ENCODE measurements at regions not wholly inside any gene's neighbourhood (a gene's known extent, or its start where the extent isn't known, plus 50 kb on each side); places are given as distances from the start of the nearest gene placed in this dataset.

DNA sequence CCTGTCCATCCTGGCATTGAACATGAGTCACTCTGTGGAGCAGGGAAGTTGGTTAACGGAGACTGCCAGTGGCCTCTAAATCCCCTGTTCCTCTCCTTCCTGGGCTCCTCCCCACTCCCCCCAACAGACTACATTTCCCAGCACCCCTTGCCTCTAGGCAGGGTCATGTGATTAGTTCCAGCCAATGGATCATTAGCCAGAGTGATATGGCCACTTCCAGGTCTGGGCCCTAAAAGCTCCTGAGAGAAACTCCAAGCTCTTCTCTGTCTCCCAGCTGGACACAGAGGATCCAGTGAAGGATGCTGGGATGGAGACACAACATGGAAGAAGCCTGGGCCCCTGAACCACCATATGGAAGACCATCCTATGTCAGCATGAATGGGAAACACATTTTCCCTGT lies 54.4 kb upstream of the RFLNA start:
- in situ Hi-C loops (cut with MboI), result no loop called here
- H2AFZ ChIP-seq, result no peak overlapping the region
- no peaks in the 10 kb centered on the region for H3K27me3 ChIP-seq (replicated peaks; ENCODE audit: insufficient read depth)
- peaks cover 18% of the 10 kb centered on the region for H3K4me1 ChIP-seq (ENCODE audit: insufficient read depth)
- H3K27ac ChIP-seq, result no peak overlapping the region
- H3K4me3 ChIP-seq, result no peak overlapping the region
- no peaks in the 10 kb centered on the region for H3K9me2 ChIP-seq (ENCODE audit: insufficient read depth)
- no peaks in the 10 kb centered on the region for H4K20me1 ChIP-seq (ENCODE audit: insufficient read depth)
- no peak overlapping the region for H3K4me2 ChIP-seq (ENCODE audit: unreplicated experiment)
- 71 to 83% methylated on average over 1 of the region's 1 CpG for WGBS, 2 experiments (ENCODE audit: low coverage in 1 of 2, low lambda C conversion rate in 2 of 2, missing lambda C conversion rate in 2 of 2)
- H3F3A ChIP-seq (ENCODE audit: insufficient read depth), result peaks cover 5% of the 10 kb centered on the region
- H3K79me2 ChIP-seq (ENCODE audit: insufficient read depth), result no peaks in the 10 kb centered on the region
- DNase-seq, result peak; percentile 10
- TF ChIP-seq EZH2 (IDR thresholded peaks at IDR 0.05; ENCODE audit: insufficient read depth, poor library complexity, severe bottlenecking), result no peak
- TF ChIP-seq EZH2phosphoT487 (IDR thresholded peaks at IDR 0.05; ENCODE audit: insufficient read depth, low read depth), result no peak
- no peak overlapping the region for H3K9ac ChIP-seq
- no peaks in the 10 kb centered on the region for H3K9me3 ChIP-seq (ENCODE audit: low read depth)
- no peaks in the 10 kb centered on the region for H3K36me3 ChIP-seq (ENCODE audit: low read depth)

DNA sequence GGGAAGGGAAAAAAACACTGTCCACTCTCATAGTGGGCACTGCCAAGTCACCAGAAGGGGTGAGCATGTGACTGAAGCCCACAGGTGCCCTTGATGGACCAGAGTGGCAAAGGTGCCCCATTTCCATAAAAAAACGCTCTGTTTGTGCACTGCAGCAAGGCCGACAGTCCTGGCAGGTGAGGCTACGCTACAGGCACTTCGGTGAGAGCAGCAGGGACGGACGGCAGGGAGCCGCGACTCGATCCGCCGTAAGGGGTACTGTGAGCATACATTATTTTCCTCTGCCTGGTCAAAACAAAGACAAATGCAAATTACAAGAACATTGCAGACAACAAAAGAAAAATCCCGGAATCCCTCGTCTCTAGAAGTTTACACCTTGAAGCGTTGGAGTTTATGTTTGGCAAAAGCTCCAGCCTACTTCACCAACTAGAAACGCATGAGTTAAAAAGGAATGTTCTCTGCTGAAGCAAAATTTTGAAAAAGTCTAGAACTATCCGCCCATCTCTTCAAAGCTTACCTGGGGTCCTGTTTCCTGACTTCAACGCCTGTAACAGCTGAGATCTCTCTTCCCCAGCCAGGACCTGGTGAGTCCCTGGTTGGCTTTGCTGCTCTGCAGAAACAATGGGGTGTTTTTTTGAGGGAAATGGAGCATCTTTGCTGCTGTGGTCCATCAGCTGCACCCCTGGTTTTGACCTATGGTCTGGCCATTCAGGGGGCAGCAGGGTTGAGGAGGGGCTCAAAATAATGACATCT lies 52.9 kb upstream of the RFLNA start:
- 87 to 90% methylated on average over 17 of the region's 17 CpGs for WGBS, 2 experiments (ENCODE audit: low coverage in 1 of 2, low lambda C conversion rate in 2 of 2, missing lambda C conversion rate in 2 of 2)
- Histone ChIP-seq H3F3A (ENCODE audit: insufficient read depth) (peaks cover 5% of the 10 kb centered on the region), H3K27ac (no peak overlapping the region), H3K4me1 (ENCODE audit: insufficient read depth) (peaks cover 7% of the 10 kb centered on the region), H3K36me3 (ENCODE audit: low read depth) (no peaks in the 10 kb centered on the region), H3K9ac (no peak overlapping the region), H2AFZ (no peak overlapping the region), H3K9me2 (ENCODE audit: insufficient read depth) (no peaks in the 10 kb centered on the region), H3K4me2 (ENCODE audit: unreplicated experiment) (no peak overlapping the region), H3K27me3 (replicated peaks; ENCODE audit: insufficient read depth) (no peaks in the 10 kb centered on the region), H3K79me2 (ENCODE audit: insufficient read depth) (no peaks in the 10 kb centered on the region), H3K4me3 (no peak overlapping the region), H3K9me3 (ENCODE audit: low read depth) (no peaks in the 10 kb centered on the region), H4K20me1 (ENCODE audit: insufficient read depth) (no peaks in the 10 kb centered on the region)
- in situ Hi-C loops (cut with MboI), result no loop called here
- DNase-seq, result no peak
- TF ChIP-seq EZH2phosphoT487 (IDR thresholded peaks at IDR 0.05; ENCODE audit: insufficient read depth, low read depth) (no peak), EZH2 (IDR thresholded peaks at IDR 0.05; ENCODE audit: insufficient read depth, poor library complexity, severe bottlenecking) (no peak)

DNA sequence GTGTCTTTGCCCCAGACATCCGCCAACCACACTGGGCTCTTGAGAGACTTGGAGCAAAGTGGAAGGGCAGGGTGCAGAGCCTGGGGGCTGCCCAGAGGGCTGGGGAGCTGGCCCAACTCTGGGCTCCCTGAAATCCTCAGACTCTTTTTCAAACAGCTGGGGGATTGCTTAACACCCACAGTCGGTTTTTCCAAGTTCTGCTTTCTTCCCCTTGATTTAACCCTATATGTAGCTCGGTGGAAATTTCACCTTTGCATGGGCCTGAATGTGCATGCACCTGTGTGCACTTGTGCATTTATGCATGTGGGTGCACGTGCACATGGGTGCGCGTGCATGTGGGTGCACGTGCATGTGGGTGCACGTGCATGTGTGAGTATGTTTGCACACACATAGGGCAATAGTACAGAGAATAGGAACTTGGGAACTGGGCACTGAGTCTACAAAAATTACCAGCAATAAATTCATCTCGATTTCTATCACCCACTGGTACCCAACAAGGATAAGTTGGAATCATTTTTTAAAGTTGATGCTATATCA lies 52.3 kb upstream of the RFLNA start:
- no peak overlapping the region for H3K27ac ChIP-seq
- peaks cover under 1% of the 10 kb centered on the region; the same call in 1 of the 2 replicates for H3K4me1 ChIP-seq (ENCODE audit: insufficient read depth)
- WGBS, 2 experiments (ENCODE audit: low coverage in 1 of 2, low lambda C conversion rate in 2 of 2, missing lambda C conversion rate in 2 of 2), result 56 to 60% methylated on average over 9 of the region's 9 CpGs
- no peak overlapping the region for H3K4me2 ChIP-seq (ENCODE audit: unreplicated experiment)
- no peaks in the 10 kb centered on the region for H3K36me3 ChIP-seq (ENCODE audit: low read depth)
- in situ Hi-C loops (cut with MboI), result no loop called here
- H3K79me2 ChIP-seq (ENCODE audit: insufficient read depth), result no peaks in the 10 kb centered on the region
- TF ChIP-seq EZH2phosphoT487 (IDR thresholded peaks at IDR 0.05; ENCODE audit: insufficient read depth, low read depth) (no peak), EZH2 (IDR thresholded peaks at IDR 0.05; ENCODE audit: insufficient read depth, poor library complexity, severe bottlenecking) (no peak)
- no peak overlapping the region for H3K4me3 ChIP-seq
- H3K9me2 ChIP-seq (ENCODE audit: insufficient read depth), result no peaks in the 10 kb centered on the region
- no peak overlapping the region for H3K9ac ChIP-seq
- H4K20me1 ChIP-seq (ENCODE audit: insufficient read depth), result no peaks in the 10 kb centered on the region
- no peaks in the 10 kb centered on the region for H3K9me3 ChIP-seq (ENCODE audit: low read depth)
- no peak for DNase-seq
- H3F3A ChIP-seq (ENCODE audit: insufficient read depth), result no peaks in the 10 kb centered on the region; the same call in 1 of the 2 replicates
- H3K27me3 ChIP-seq (replicated peaks; ENCODE audit: insufficient read depth), result no peaks in the 10 kb centered on the region
- H2AFZ ChIP-seq, result no peak overlapping the region

DNA sequence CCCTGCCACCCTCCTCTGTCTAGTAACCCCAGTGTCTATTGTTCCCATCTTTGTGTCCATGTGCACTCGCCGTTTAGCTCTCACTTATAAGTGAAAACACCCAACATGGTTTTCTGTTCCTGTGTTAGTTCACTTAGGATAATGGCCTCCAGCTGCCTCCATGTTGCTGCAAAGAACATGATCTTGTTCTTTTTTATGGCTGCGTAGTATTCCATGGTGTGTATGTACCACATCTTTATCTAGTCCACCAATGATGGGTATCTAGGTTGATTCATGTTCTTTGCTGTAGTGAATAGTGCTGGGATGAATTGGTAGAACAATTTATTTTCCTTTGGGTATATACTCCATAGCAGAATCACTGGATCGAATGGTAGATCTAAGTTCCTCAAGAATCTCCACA lies 51.0 kb upstream of the RFLNA start:
- in situ Hi-C loops (cut with MboI), result no loop called here
- WGBS, 2 experiments (ENCODE audit: low coverage in 1 of 2, low lambda C conversion rate in 2 of 2, missing lambda C conversion rate in 2 of 2), result 88 to 90% methylated on average over 4 of the region's 4 CpGs
- no peaks in the 10 kb centered on the region for H3K79me2 ChIP-seq (ENCODE audit: insufficient read depth)

More for the DNA sequence above, 51.0 kb upstream of the RFLNA start:
- Histone ChIP-seq H3K27ac (no peak overlapping the region), H3K4me2 (ENCODE audit: unreplicated experiment) (no peak overlapping the region), H3K9ac (no peak overlapping the region), H3K36me3 (ENCODE audit: low read depth) (no peaks in the 10 kb centered on the region), H3K4me3 (no peak overlapping the region), H2AFZ (no peak overlapping the region), H3F3A (ENCODE audit: insufficient read depth) (no peaks in the 10 kb centered on the region), H3K4me1 (ENCODE audit: insufficient read depth) (peaks cover 5% of the 10 kb centered on the region; the same call in 1 of the 2 replicates), H3K9me3 (ENCODE audit: low read depth) (no peaks in the 10 kb centered on the region), H3K27me3 (replicated peaks; ENCODE audit: insufficient read depth) (no peaks in the 10 kb centered on the region), H3K9me2 (ENCODE audit: insufficient read depth) (no peaks in the 10 kb centered on the region), H4K20me1 (ENCODE audit: insufficient read depth) (no peaks in the 10 kb centered on the region)
- no peak for TF ChIP-seq EZH2phosphoT487 (IDR thresholded peaks at IDR 0.05; ENCODE audit: insufficient read depth, low read depth)
- TF ChIP-seq EZH2 (IDR thresholded peaks at IDR 0.05; ENCODE audit: insufficient read depth, poor library complexity, severe bottlenecking), result no peak
- DNase-seq, result no peak

Measured in GM23248 (cell line).